ENCODE measurements at regions not wholly inside any gene's neighbourhood (a gene's known extent, or its start where the extent isn't known, plus 50 kb on each side); places are given as distances from the start of the nearest gene placed in this dataset.

DNA sequence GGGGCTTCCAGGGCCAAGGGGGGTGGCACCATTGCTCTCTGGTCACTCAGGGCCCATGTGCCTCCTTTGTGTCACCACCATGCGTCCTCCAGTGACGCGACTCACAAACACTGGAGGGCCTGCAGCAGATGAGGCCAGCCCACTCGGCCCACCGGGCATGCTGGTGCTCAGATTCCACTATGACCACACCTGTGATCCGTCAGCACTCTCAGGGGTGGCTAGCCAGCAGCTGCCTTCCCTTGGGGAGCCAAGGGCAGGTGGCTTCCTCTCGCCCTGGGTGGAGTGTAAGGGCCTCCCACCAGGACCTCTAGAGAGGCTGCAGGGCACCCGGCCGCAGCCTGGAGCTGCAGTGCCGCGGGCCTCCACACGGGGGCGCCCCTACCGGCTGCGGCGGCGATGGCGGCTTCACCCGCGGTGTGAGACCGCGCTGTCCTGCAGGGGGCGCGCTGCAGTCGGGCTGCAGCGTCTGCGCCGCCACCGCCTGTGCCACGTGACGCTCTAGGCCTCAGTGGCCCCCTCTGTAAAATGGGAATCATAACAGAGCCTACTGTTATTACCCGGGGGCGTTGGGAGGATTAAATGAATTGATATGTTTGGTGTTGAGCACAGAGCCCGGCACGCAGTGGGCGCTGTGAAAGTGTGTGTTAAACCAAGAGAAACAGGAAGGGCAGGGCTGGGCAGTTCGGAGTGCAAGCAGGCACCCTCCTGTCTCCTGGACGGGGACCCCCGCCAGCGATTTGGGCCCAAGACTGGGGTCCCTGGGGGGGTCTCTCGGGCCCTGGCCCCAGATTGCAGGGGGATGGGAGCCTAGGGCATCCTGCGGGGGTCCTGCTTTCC, 192.4 kb upstream of the GSE1 start:
- TF ChIP-seq CTCF (IDR thresholded peaks at IDR 0.05; ENCODE audit: insufficient read depth, low read length, poor library complexity, severe bottlenecking) = peak; percentile 66
- Histone ChIP-seq H3K4me3 (ENCODE audit: low read depth, low read length) (no peak overlapping the region), H3K27me3 (ENCODE audit: control insufficient read depth, insufficient read depth, low read length) (peaks cover 38% of the 10 kb centered on the region), H3K36me3 (ENCODE audit: control insufficient read depth, insufficient read depth, low read length) (no peaks in the 10 kb centered on the region)
- DNase-seq (ENCODE audit: low read depth) = no peak

DNA sequence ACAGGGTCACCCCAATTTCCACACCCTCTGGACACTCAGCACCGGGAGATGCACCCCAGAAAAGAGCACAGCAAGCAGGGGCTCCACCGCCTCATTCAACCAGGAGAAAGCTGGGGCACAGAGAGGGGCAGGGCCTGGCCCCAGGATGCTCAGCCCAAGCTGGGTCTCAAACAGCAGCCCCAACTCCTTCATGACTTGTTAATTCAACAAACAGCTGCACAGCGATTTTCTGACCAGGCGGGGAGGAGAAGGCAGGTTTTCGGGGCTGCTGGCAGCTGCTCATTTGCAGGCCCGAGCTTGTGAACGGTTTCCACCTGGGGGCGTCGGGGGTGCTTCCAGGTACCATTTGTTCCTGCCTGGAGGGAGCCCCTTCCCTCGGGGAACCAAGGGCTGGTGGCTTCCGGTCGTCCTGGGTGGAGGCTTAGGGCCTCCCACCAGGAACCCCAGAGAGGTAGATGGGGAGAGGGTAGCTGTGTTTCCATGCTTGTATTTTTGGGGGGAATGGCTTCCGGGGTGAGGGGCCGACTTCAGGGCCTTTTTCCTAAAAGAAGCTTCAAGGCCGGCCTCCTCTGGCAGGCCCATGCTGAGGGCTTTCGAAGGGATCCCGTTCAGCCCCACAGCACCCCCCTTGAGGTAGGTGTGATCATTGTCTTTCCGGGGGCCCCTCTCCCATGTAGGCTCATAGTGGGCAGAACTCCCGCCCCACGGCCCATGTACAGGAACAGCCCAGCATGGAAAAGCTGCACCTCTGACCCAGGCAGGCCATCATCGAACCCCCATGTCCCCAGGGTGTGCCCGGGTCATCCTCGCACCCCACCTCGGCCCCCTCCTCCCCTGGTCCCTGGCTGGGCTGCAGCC, 191.6 kb upstream of the GSE1 start:
- DNase-seq (ENCODE audit: low read depth) = no peak
- no peak overlapping the region for H3K4me3 ChIP-seq (ENCODE audit: low read depth, low read length)
- no peaks in the 10 kb centered on the region for H3K36me3 ChIP-seq (ENCODE audit: control insufficient read depth, insufficient read depth, low read length)
- peaks cover 40% of the 10 kb centered on the region for H3K27me3 ChIP-seq (ENCODE audit: control insufficient read depth, insufficient read depth, low read length)
- TF ChIP-seq CTCF (IDR thresholded peaks at IDR 0.05; ENCODE audit: insufficient read depth, low read length, poor library complexity, severe bottlenecking) = no peak

GRCh38 chr16:85422196-85422631, 190.9 kb upstream of the GSE1 start:
- no peaks in the 10 kb centered on the region for H3K36me3 ChIP-seq (ENCODE audit: control insufficient read depth, insufficient read depth, low read length)
- no peak overlapping the region for H3K4me3 ChIP-seq (ENCODE audit: low read depth, low read length)
- no peak for TF ChIP-seq CTCF (IDR thresholded peaks at IDR 0.05; ENCODE audit: insufficient read depth, low read length, poor library complexity, severe bottlenecking)
- peaks cover 45% of the 10 kb centered on the region for H3K27me3 ChIP-seq (ENCODE audit: control insufficient read depth, insufficient read depth, low read length)
- DNase-seq (ENCODE audit: low read depth) = no peak

DNA sequence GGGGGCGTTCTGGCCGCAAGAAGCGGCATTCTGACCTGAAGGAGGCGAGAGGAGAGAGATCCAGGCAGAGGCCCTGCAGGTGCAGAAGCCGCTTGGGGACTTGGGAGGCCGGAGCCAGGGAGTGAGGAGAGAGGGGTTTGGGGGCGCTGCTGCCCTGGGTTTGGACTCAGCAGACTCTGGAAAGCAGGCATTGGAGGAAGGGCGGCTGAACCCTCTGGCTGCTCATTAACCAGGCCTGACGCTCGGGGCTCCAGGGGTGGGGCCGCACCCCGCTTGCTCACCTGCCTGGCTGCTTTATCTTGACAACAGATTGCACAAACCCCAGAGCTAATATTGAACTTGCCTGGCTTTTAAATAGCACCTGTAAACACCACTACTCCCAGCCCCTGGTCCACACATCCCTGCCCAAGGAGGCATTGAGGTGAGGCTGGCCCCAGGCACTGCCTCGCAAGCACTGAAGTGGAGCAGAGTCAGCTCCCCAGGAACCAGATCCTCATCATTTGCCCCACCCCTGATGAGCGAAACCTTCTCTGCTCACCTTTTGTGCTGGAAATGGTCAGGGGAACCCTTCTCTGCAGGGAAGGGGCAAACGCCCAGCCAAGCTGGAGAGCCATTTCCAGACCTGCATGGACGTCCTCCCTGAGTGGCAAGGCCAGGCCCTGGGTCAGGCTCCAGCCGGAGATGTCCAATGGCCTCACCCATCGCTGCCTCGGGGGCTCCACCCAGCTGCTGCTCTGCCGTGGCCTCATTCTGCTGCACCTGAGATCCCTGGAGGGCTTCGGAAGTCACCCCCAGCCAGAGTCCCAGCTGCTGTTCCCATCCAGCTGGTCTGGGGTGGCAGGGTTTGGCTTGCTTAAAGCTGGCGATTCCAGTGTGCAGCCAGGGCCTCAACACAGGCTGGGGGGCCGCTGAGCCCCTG, 190.2 kb upstream of the GSE1 start:
- DNase-seq (ENCODE audit: low read depth) = no peak
- Histone ChIP-seq H3K4me3 (ENCODE audit: low read depth, low read length) (no peak overlapping the region), H3K27me3 (ENCODE audit: control insufficient read depth, insufficient read depth, low read length) (peaks cover 45% of the 10 kb centered on the region), H3K36me3 (ENCODE audit: control insufficient read depth, insufficient read depth, low read length) (no peaks in the 10 kb centered on the region)
- peak; percentile 13 for TF ChIP-seq CTCF (IDR thresholded peaks at IDR 0.05; ENCODE audit: insufficient read depth, low read length, poor library complexity, severe bottlenecking)

- no peak for DNase-seq (ENCODE audit: low read depth)
- no peak for TF ChIP-seq CTCF (IDR thresholded peaks at IDR 0.05; ENCODE audit: insufficient read depth, low read length, poor library complexity, severe bottlenecking)
- H3K27me3 ChIP-seq (ENCODE audit: control insufficient read depth, insufficient read depth, low read length) = peaks cover 49% of the 10 kb centered on the region
- no peaks in the 10 kb centered on the region for H3K36me3 ChIP-seq (ENCODE audit: control insufficient read depth, insufficient read depth, low read length)
- H3K4me3 ChIP-seq (ENCODE audit: low read depth, low read length) = no peak overlapping the region
Observed at GRCh38 chr16:85423631-85424030, 189.5 kb upstream of the GSE1 start.

Data from kidney epithelial cell (primary cell).